Activated CD4-positive, alpha-beta T cell treated with anti-CD3 and anti-CD28 coated beads, Interleukin-2, amount 50 U/mL, for 1 hour (primary cell): ENCODE measurements at regions not wholly inside any gene's neighbourhood (a gene's known extent, or its start where the extent isn't known, plus 50 kb on each side); places are given as distances from the start of the nearest gene placed in this dataset.
"Not testable (repeated sequence)": the region's sequence is repeated elsewhere in the genome, so short reads cannot be mapped to it uniquely, and the experiment has no call there.

Experiments used
- DNase-seq: peaks from one replicate; pipeline ENCODE4 v3.0.0-alpha.2; 2020

- DNase-seq = not testable (repeated sequence)
Observed at GRCh38 chr1:184184614-184185013, 133.1 kb downstream of the TSEN15 start.

- DNase-seq = no peak
Observed at GRCh38 chr1:184185347-184185746, 133.8 kb downstream of the TSEN15 start.

GRCh38 chr1:184186167-184186566, 134.6 kb downstream of the TSEN15 start:
- DNase-seq = no peak

- DNase-seq = no peak
Observed at GRCh38 chr1:184187097-184187496, 135.6 kb downstream of the TSEN15 start.

- no peak for DNase-seq
Observed at GRCh38 chr1:184188037-184188436, 136.5 kb downstream of the TSEN15 start.

- no peak for DNase-seq
Observed at GRCh38 chr1:184189361-184189760, 137.8 kb downstream of the TSEN15 start.

GRCh38 chr1:184190616-184191015, 139.1 kb downstream of the TSEN15 start:
- no peak for DNase-seq

- DNase-seq = no peak
Observed at GRCh38 chr1:184191181-184191621, 139.7 kb downstream of the TSEN15 start.

- DNase-seq = no peak
Observed at GRCh38 chr1:184192796-184193195, 141.3 kb downstream of the TSEN15 start.

- DNase-seq = no peak
Observed at GRCh38 chr1:184193451-184193850, 141.9 kb downstream of the TSEN15 start.

- DNase-seq = no peak
Observed at GRCh38 chr1:184194236-184194635, 142.7 kb downstream of the TSEN15 start.

GRCh38 chr1:184195722-184196121, 144.2 kb downstream of the TSEN15 start:
- not testable (repeated sequence) for DNase-seq

- no peak for DNase-seq
Observed at GRCh38 chr1:184197831-184198230, 146.3 kb downstream of the TSEN15 start.

- DNase-seq = no peak
Observed at GRCh38 chr1:184199036-184199435, 147.5 kb downstream of the TSEN15 start.

GRCh38 chr1:184199438-184200085, 148.0 kb downstream of the TSEN15 start:
- DNase-seq = no peak

- DNase-seq = no peak
Observed at GRCh38 chr1:184208622-184209021, 157.1 kb downstream of the TSEN15 start.

- DNase-seq = no peak
Observed at GRCh38 chr1:184210031-184210430, 158.5 kb downstream of the TSEN15 start.

GRCh38 chr1:184210862-184211261, 159.3 kb downstream of the TSEN15 start:
- no peak for DNase-seq

- no peak for DNase-seq
Observed at GRCh38 chr1:184212649-184213314, 161.3 kb downstream of the TSEN15 start.

- no peak for DNase-seq
Observed at GRCh38 chr1:184214128-184214527, 162.6 kb downstream of the TSEN15 start.

- no peak for DNase-seq
Observed at GRCh38 chr1:184215274-184215925, 163.9 kb downstream of the TSEN15 start.

GRCh38 chr1:184218458-184219075, 167.0 kb downstream of the TSEN15 start:
- no peak for DNase-seq

GRCh38 chr1:184219414-184219813, 167.4 kb upstream of the C1orf21 start:
- DNase-seq = no peak

- DNase-seq = no peak
Observed at GRCh38 chr1:184219883-184220282, 166.9 kb upstream of the C1orf21 start.
